OCI-LY3 (cell line): ENCODE measurements at regions not wholly inside any gene's neighbourhood (a gene's known extent, or its start where the extent isn't known, plus 50 kb on each side); places are given as distances from the start of the nearest gene placed in this dataset.

ENCODE experiments used
- CTCF ChIP-seq: fragments of 200-600, 300-600 bp; sonication (generic); IDR thresholded peaks from 2 replicates; pipeline ENCODE4 v1.5.1; 2014; ENCODE audit warnings: antibody characterized with exemption, low read length, low read depth
- EZH2phosphoT487 ChIP-seq: fragments of 200-600 bp; shearing (Covaris generic); IDR thresholded peaks from 2 replicates; pipeline ENCODE4 v1.6.1; 2018; ENCODE audit warnings: antibody characterized with exemption, mixed run types, low read depth

GRCh38 chr13:61188057-61188456, 227.6 kb downstream of the PCDH20 start:
- TF ChIP-seq CTCF (no peak), EZH2phosphoT487 (no peak)
